Hepatocyte (in vitro differentiated cells): ENCODE measurements at regions not wholly inside any gene's neighbourhood (a gene's known extent, or its start where the extent isn't known, plus 50 kb on each side); places are given as distances from the start of the nearest gene placed in this dataset.

Experiments used
- CTCF ChIP-seq: fragments of 200-600 bp; sonication (generic); IDR thresholded peaks from 2 replicates; pipeline ENCODE4 v1.5.1; 2016; ENCODE audit warnings: antibody characterized with exemption, mild to moderate bottlenecking; ENCODE audit not compliant: poor library complexity
- EZH2 ChIP-seq: fragments of 200-600 bp; sonication (generic); IDR thresholded peaks from 2 replicates; pipeline ENCODE4 v1.6.1; 2016; ENCODE audit warnings: antibody characterized with exemption, mild to moderate bottlenecking, borderline replicate concordance
- EZH2phosphoT487 ChIP-seq: fragments of 200-600 bp; sonication (generic); IDR thresholded peaks from one replicate; pipeline ENCODE4 v1.6.1; 2018; ENCODE audit warnings: antibody characterized with exemption, mild to moderate bottlenecking, low read depth, moderate library complexity; ENCODE audit not compliant: unreplicated experiment, severe bottlenecking

GRCh38 chr3:76083992-76084391 is 298.6 kb upstream of the ZNF717 start:
- TF ChIP-seq CTCF (no peak), EZH2phosphoT487 (no peak), EZH2 (no peak)
